Panc1 (cell line): ENCODE measurements at regions not wholly inside any gene's neighbourhood (a gene's known extent, or its start where the extent isn't known, plus 50 kb on each side); places are given as distances from the start of the nearest gene placed in this dataset.

Source experiments
- CTCF ChIP-seq: fragments of 450-650 bp; IDR thresholded peaks from 2 replicates; pipeline ENCODE4 v1.5.1; 2017; ENCODE audit warnings: mild to moderate bottlenecking
- POLR2AphosphoS5 ChIP-seq: IDR thresholded peaks from 2 replicates; pipeline ENCODE4 v1.6.1; 2012; ENCODE audit warnings: mild to moderate bottlenecking, low read depth, low read length, moderate library complexity
- SIN3A ChIP-seq: IDR thresholded peaks from 2 replicates; pipeline ENCODE4 v1.6.1; 2012; ENCODE audit warnings: low read depth, mild to moderate bottlenecking, low read length, moderate library complexity, borderline replicate concordance; ENCODE audit not compliant: insufficient read depth
- TF ChIP-seq, protein P1 (sequence below), 2 experiments: IDR thresholded peaks; 2 replicates each; pipeline ENCODE4 v1.6.1; 2011 to 2012; ENCODE audit warnings: low read depth in 2 of 2, control low read depth in 1 of 2, low read length in 1 of 2, mild to moderate bottlenecking in 1 of 2, moderate library complexity in 1 of 2; ENCODE audit not compliant: insufficient read depth in 1 of 2

DNA sequence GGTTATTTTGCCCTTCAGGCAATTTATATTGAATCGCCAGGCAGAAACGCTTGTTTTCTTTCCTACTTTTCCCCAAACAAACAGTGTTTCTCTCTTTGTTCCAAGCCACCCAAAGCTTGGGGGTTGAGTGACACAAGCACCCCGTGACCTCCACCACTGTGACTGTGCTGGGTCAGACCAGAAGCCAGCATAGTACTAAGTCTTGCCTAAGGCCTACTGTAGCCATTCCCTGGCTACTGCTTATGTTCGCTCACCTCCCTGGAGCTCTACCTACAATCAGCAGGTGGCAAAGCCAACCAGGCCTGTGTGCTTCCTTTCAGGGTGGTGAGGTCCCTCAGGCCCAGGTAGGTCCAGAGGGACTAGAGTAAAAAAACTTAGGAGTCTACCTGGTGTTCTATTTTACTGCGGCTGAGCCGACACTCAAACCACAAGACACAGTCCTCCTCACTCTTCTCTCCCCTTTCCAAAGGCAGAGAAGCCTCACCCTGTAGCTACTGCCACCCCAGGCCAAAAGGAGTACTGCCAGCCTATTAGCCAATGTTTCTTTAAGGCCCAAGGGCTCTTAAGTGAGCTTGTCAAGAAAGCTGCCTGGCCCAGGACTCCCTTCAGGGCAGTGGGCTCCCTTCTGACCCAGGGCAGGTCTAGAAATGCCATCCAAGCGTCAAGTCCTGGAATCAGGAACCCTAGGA lies 411.8 kb upstream of the MIS18BP1 start:
- TF ChIP-seq POLR2AphosphoS5: no peak
- no peak for TF ChIP-seq CTCF
- TF ChIP-seq, protein P1, sequence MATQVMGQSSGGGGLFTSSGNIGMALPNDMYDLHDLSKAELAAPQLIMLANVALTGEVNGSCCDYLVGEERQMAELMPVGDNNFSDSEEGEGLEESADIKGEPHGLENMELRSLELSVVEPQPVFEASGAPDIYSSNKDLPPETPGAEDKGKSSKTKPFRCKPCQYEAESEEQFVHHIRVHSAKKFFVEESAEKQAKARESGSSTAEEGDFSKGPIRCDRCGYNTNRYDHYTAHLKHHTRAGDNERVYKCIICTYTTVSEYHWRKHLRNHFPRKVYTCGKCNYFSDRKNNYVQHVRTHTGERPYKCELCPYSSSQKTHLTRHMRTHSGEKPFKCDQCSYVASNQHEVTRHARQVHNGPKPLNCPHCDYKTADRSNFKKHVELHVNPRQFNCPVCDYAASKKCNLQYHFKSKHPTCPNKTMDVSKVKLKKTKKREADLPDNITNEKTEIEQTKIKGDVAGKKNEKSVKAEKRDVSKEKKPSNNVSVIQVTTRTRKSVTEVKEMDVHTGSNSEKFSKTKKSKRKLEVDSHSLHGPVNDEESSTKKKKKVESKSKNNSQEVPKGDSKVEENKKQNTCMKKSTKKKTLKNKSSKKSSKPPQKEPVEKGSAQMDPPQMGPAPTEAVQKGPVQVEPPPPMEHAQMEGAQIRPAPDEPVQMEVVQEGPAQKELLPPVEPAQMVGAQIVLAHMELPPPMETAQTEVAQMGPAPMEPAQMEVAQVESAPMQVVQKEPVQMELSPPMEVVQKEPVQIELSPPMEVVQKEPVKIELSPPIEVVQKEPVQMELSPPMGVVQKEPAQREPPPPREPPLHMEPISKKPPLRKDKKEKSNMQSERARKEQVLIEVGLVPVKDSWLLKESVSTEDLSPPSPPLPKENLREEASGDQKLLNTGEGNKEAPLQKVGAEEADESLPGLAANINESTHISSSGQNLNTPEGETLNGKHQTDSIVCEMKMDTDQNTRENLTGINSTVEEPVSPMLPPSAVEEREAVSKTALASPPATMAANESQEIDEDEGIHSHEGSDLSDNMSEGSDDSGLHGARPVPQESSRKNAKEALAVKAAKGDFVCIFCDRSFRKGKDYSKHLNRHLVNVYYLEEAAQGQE (IDR thresholded peaks at IDR 0.05; ENCODE audit: insufficient read depth in 1 of 2, low read depth in 2 of 2, low read length in 1 of 2): no peak
- TF ChIP-seq SIN3A: no peak
